K562 (cell line): ENCODE measurements at regions not wholly inside any gene's neighbourhood (a gene's known extent, or its start where the extent isn't known, plus 50 kb on each side); places are given as distances from the start of the nearest gene placed in this dataset.

ENCODE experiments used
- ATAC-seq: fragments of 200-7000 bp; cut with Tn5 transposase; 3 replicates; pipeline ENCODE4 v1.9.1; 2020; ENCODE audit warnings: moderate library complexity
- BruUV-seq: library from RNA; stranded (reverse); fragments of 400-500 nt; replicated peaks from 2 replicates; lab custom pipeline; 2021; lab: Mats Ljungman, UMichigan
- CTCF ChIA-PET: fragments of 300-600 bp; formaldehyde crosslinking; extraction: SDS; loops from one replicate; lab custom pipeline; 2021; ENCODE audit warnings: low intra/inter-chr PET ratio; lab: Yijun Ruan, JAX
- POLR2A ChIA-PET: fragments of 300-600, 350-650 bp; sonication (Branson Sonifier 250); formaldehyde crosslinking; extraction: SDS; loops from one replicate; lab custom pipeline; 2021; ENCODE audit warnings: antibody characterized with exemption, inconsistent platforms; lab: Yijun Ruan, JAX
- DNase-seq, 4 experiments: peaks; one replicate each; pipeline versions ENCODE4 v3.0.0 to v3.0.0-alpha.2; 2011 to 2018; ENCODE audit warnings: low spot score in 3 of 4, mixed read lengths in 3 of 4; ENCODE audit errors: extremely low read depth in 1 of 4
- FAIRE-seq: peaks from 2 replicates; lab custom pipeline; 2011; peaks lifted over from hg19 to GRCh38; lab: Jason Lieb, UNC
- H2AFZ ChIP-seq: 2 replicates; pipeline ENCODE4 v1.6.0; 2011; ENCODE audit warnings: low read depth, low read length, control low read depth, inconsistent platforms
- H3K27ac ChIP-seq: fragments of 200-600 bp; 3 replicates; pipeline ENCODE4 v1.8.0; 2011; ENCODE audit warnings: low read depth, mild to moderate bottlenecking, control low read depth, inconsistent platforms, low read length, moderate library complexity, mixed read lengths; ENCODE audit errors: extremely low read depth
- H3K27me3 ChIP-seq, 2 experiments: fragments of 300-600 bp in 1 of 2; 2 replicates in 1 of 2; 3 replicates in 1 of 2; pipeline versions ENCODE4 v1.6.0 to v1.8.0; 2011; ENCODE audit warnings: inconsistent platforms in 2 of 2, low read length in 2 of 2, mild to moderate bottlenecking in 1 of 2, mixed read lengths in 1 of 2, moderate library complexity in 1 of 2; ENCODE audit not compliant: control insufficient read depth in 2 of 2, insufficient read depth in 2 of 2
- H3K36me3 ChIP-seq: fragments of 300-600 bp; 3 replicates; pipeline ENCODE4 v1.8.0; 2011; ENCODE audit warnings: mild to moderate bottlenecking, low read length, inconsistent platforms; ENCODE audit not compliant: control insufficient read depth, insufficient read depth
- H3K4me1 ChIP-seq, 2 experiments: fragments of 200-600 bp in 1 of 2; replicated peaks in 1 of 2; 2 replicates in 1 of 2; 3 replicates in 1 of 2; pipeline versions ENCODE4 v1.5.1 to v1.8.0; 2011; ENCODE audit warnings: inconsistent platforms in 2 of 2, low read length in 2 of 2, mild to moderate bottlenecking in 1 of 2, mixed read lengths in 1 of 2, moderate library complexity in 1 of 2; ENCODE audit not compliant: control insufficient read depth in 2 of 2, insufficient read depth in 2 of 2
- H3K4me2 ChIP-seq: 2 replicates; pipeline ENCODE4 v1.6.1; 2011; ENCODE audit warnings: low read length, control low read depth, inconsistent platforms, mixed read lengths; ENCODE audit not compliant: insufficient read depth
- H3K4me3 ChIP-seq: fragments of 200-600 bp; sonication (generic), shearing (Covaris generic); 2 replicates; pipeline ENCODE4 v1.5.1; 2016; ENCODE audit warnings: control low read depth, inconsistent platforms
- H3K79me2 ChIP-seq: fragments of 200-600 bp; 3 replicates; pipeline ENCODE4 v1.8.0; 2011; ENCODE audit warnings: low read length, inconsistent platforms; ENCODE audit not compliant: control insufficient read depth, insufficient read depth
- H3K9ac ChIP-seq, 2 experiments: 2 replicates each; pipeline versions ENCODE4 v1.6.0 to v1.6.1; 2011; ENCODE audit warnings: low read depth in 2 of 2, low read length in 2 of 2, control low read depth in 1 of 2, inconsistent platforms in 1 of 2, mild to moderate bottlenecking in 1 of 2, mixed read lengths in 1 of 2; ENCODE audit not compliant: insufficient read depth in 1 of 2
- H3K9me1 ChIP-seq: one replicate; pipeline ENCODE4 v1.6.0; 2011; ENCODE audit warnings: inconsistent platforms, mild to moderate bottlenecking, low read length, moderate library complexity; ENCODE audit not compliant: control insufficient read depth, insufficient read depth
- H3K9me3 ChIP-seq: replicated peaks from 2 replicates; pipeline ENCODE4 v1.5.1; 2011; ENCODE audit warnings: low read depth, low read length, inconsistent platforms; ENCODE audit not compliant: control insufficient read depth, insufficient read depth
- H4K20me1 ChIP-seq: replicated peaks from 2 replicates; pipeline ENCODE4 v1.6.1; 2011; ENCODE audit warnings: low read length, inconsistent platforms, mixed read lengths; ENCODE audit not compliant: control insufficient read depth, insufficient read depth
- POLR3G ChIP-seq: IDR thresholded peaks from 2 replicates; pipeline ENCODE4 v1.6.1; 2011; ENCODE audit not compliant: insufficient read length, insufficient replicate concordance; ENCODE audit errors: extremely low read depth
- RCOR1 ChIP-seq, 2 experiments: IDR thresholded peaks; 2 replicates each; pipeline ENCODE4 v1.6.1; 2012; ENCODE audit warnings: low read depth in 2 of 2, low read length in 2 of 2, borderline replicate concordance in 1 of 2, improper control_type of control experiment in 1 of 2
- SMC3 ChIP-seq: conservative IDR thresholded peaks from 2 replicates; pipeline ENCODE4 v1.6.1; 2011; ENCODE audit warnings: low read depth, low read length, improper control_type of control experiment; ENCODE audit not compliant: insufficient read depth
- ZNF77 ChIP-seq: fragments of 250-450 bp; sonication (Bioruptor Pico); IDR thresholded peaks from 2 replicates; pipeline ENCODE4 v1.5.0; 2020
- WGBS: fragments of 100-300 bp; shearing (Covaris generic); methylation state at CpG from one replicate; pipeline ENCODE4 v1.1.6; 2016; ENCODE audit warnings: low coverage, mixed read lengths; ENCODE audit not compliant: insufficient coverage; ENCODE audit errors: missing lambda C conversion rate; 5-methylcytosine and 5-hydroxymethylcytosine counted together
- in situ Hi-C: fragments of 300-500 bp; cut with MboI; formaldehyde crosslinking; loops from 4 replicates; pipeline ENCODE4 v1.15.0; 2018; ENCODE audit warnings: inconsistent platforms, mixed read lengths
- intact Hi-C: fragments of 100-400 bp; cut with micrococcal nuclease; formaldehyde crosslinking; loops from 2 replicates; pipeline ENCODE4 v1.14.2; 2022
- TF ChIP-seq, protein P1 (sequence below): fragments of 250-450 bp; sonication (Bioruptor Pico); IDR thresholded peaks from 2 replicates; pipeline ENCODE4 v1.5.1; 2021; ENCODE audit warnings: mild to moderate bottlenecking

GRCh38 chr2:217371781-217372213 is 511.9 kb upstream of the TNP1 start:
- no peak overlapping the region for H3K4me3 ChIP-seq
- H3K9me3 ChIP-seq, result no peaks in the 10 kb centered on the region
- H3K9me1 ChIP-seq, result no peaks in the 10 kb centered on the region
- ChIA-PET POLR2A (no interaction called here), CTCF (no interaction called here)
- H2AFZ ChIP-seq, result no peak overlapping the region
- no peak overlapping the region for H3K4me2 ChIP-seq
- TF ChIP-seq SMC3 (no peak), RCOR1 (IDR thresholded peaks at IDR 0.05; ENCODE audit: borderline replicate concordance in 1 of 2, low read depth in 2 of 2, low read length in 2 of 2) (no peak), ZNF77 (no peak), POLR3G (no peak)
- TF ChIP-seq, protein P1, sequence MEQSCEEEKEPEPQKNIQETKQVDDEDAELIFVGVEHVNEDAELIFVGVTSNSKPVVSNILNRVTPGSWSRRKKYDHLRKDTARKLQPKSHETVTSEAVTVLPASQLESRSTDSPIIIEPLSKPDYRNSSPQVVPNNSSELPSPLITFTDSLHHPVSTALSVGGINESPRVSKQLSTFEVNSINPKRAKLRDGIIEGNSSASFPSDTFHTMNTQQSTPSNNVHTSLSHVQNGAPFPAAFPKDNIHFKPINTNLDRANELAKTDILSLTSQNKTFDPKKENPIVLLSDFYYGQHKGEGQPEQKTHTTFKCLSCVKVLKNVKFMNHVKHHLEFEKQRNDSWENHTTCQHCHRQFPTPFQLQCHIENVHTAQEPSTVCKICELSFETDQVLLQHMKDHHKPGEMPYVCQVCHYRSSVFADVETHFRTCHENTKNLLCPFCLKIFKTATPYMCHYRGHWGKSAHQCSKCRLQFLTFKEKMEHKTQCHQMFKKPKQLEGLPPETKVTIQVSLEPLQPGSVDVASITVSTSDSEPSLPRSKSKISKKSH (CRISPR knock-in tag), result no peak
- peaks cover 0 to 10% of the 10 kb centered on the region in 2 experiments; a peak in 4 of 5 replicates for H3K27me3 ChIP-seq
- no peak overlapping the region for H3K27ac ChIP-seq
- H3K9ac ChIP-seq, result no peak overlapping the region
- BruUV-seq, result no TSS peak
- no peak for DNase-seq
- no peaks in the 10 kb centered on the region for H3K4me1 ChIP-seq
- no peaks in the 10 kb centered on the region for H3K36me3 ChIP-seq
- H3K79me2 ChIP-seq, result no peaks in the 10 kb centered on the region
- ATAC-seq, result no peak
- no peak for FAIRE-seq
- H4K20me1 ChIP-seq, result no peaks in the 10 kb centered on the region
- intact Hi-C loops, result no loop called here
- in situ Hi-C loops, result no loop called here
- 6% methylated on average over 9 of the region's 9 CpGs for WGBS
